ENCODE measurements at regions not wholly inside any gene's neighbourhood (a gene's known extent, or its start where the extent isn't known, plus 50 kb on each side); places are given as distances from the start of the nearest gene placed in this dataset.
"Not testable (repeated sequence)": the region's sequence is repeated elsewhere in the genome, so short reads cannot be mapped to it uniquely, and the experiment has no call there.

GRCh38 chr1:148263128-148263905, 111.2 kb upstream of the NBPF11 start:
- peaks cover 0 to 3% of the 10 kb centered on the region in 2 donors for H3K4me1 ChIP-seq (ENCODE audit: control insufficient read depth in 2 of 2, insufficient read depth in 2 of 2, low read length in 1 of 2)
- peak overlapping the region; percentile 68 to 69 for H3K4me3 ChIP-seq (ENCODE audit: low read depth in 1 of 2, low read length in 2 of 2)
- H3K27me3 ChIP-seq (ENCODE audit: control insufficient read depth in 1 of 2, insufficient read depth in 2 of 2, low read length in 2 of 2) = no peaks in the 10 kb centered on the region
- H3K36me3 ChIP-seq (ENCODE audit: control insufficient read depth in 2 of 2, insufficient read depth in 2 of 2, low read length in 1 of 2) = no peaks in the 10 kb centered on the region
- H3K27ac ChIP-seq (ENCODE audit: low read depth in 2 of 2, low read length in 1 of 2) = peak overlapping the region; percentile 73 to 97
- H3K9me3 ChIP-seq (ENCODE audit: control insufficient read depth in 2 of 2, insufficient read depth in 1 of 2, low read depth in 1 of 2, low read length in 1 of 2) = no peaks in the 10 kb centered on the region
- 1% methylated on average over 43 of the region's 43 CpGs for WGBS, 2 donors

- not testable (repeated sequence) for H3K27me3 ChIP-seq (ENCODE audit: control insufficient read depth in 1 of 2, insufficient read depth in 2 of 2, low read length in 2 of 2); H3K4me1 ChIP-seq (ENCODE audit: control insufficient read depth in 2 of 2, insufficient read depth in 2 of 2, low read length in 1 of 2); H3K36me3 ChIP-seq (ENCODE audit: control insufficient read depth in 2 of 2, insufficient read depth in 2 of 2, low read length in 1 of 2); H3K4me3 ChIP-seq (ENCODE audit: low read depth in 1 of 2, low read length in 2 of 2); H3K27ac ChIP-seq (ENCODE audit: low read depth in 2 of 2, low read length in 1 of 2); H3K9me3 ChIP-seq (ENCODE audit: control insufficient read depth in 2 of 2, insufficient read depth in 1 of 2, low read depth in 1 of 2, low read length in 1 of 2)
- WGBS, 2 donors = 80 to 85% methylated on average over 3 of the region's 3 CpGs
Measured at GRCh38 chr1:148261684-148262083, 109.6 kb upstream of the NBPF11 start.

DNA sequence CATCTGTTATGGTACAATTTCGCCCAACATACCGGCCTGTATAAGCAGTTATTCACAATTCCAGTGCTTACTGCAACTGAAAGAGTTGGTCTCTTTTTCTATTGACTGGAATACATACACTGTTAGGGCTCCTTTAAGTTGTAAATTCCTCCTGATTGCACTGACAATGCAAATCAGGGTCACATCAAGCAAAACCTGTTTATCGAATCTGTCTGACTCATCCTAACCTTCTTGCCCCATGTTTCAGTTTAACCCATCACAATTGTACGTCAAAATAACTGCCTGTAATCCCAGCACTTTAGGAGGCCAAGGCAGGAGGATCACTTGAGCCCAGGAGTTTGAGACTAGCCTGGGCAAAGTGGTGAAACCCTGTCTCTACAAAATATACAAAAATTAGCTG, 105.8 kb upstream of the NBPF11 start:
- not testable (repeated sequence) for H3K4me3 ChIP-seq (ENCODE audit: low read depth in 1 of 2, low read length in 2 of 2); H3K4me1 ChIP-seq (ENCODE audit: control insufficient read depth in 2 of 2, insufficient read depth in 2 of 2, low read length in 1 of 2); H3K36me3 ChIP-seq (ENCODE audit: control insufficient read depth in 2 of 2, insufficient read depth in 2 of 2, low read length in 1 of 2); H3K9me3 ChIP-seq (ENCODE audit: control insufficient read depth in 2 of 2, insufficient read depth in 1 of 2, low read depth in 1 of 2, low read length in 1 of 2); H3K27me3 ChIP-seq (ENCODE audit: control insufficient read depth in 1 of 2, insufficient read depth in 2 of 2, low read length in 2 of 2)
- peak overlapping the region in 1 of 2 donors; percentile 22 for H3K27ac ChIP-seq (ENCODE audit: low read depth in 2 of 2, low read length in 1 of 2)
- 62 to 67% methylated on average over 4 of the region's 4 CpGs for WGBS, 2 donors

DNA sequence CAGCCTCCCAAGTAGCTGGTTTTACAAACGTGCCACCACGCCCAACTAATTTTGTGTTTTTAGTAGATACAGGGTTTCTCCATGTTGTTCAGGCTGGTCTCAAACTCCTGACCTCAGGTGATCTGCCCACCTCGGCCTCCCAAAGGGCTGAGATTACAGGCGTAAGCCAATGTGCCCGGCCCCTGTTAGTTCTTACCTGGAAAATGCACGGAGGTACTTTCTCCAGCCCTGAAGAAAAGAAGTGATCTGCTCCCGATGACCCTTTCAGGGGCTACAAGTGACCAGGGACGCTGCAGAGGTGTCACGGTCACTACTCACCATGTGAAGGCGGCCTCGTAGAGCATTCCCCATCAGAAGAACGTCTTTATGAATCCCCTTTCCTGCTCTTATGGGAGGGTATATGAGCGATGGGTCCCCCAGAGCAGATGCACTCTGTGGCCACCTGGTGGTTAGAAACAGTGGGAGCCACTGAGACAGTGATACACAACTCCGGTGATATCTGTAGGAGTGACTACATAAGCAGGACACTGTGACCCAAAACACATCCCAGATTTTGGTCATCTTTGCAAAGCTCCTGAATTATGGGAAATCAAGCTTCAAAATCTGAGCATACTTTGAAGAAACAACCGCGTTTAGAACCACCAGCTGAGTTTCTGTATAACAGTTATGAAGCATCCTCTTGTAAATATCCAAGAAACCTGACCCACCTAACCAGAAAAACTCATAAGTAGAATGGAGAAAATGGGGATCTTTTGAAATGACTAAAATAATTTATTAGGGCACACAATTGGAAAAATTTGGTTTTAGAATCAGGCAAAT, 102.7 kb upstream of the NBPF11 start:
- H3K27me3 ChIP-seq (ENCODE audit: control insufficient read depth in 1 of 2, insufficient read depth in 2 of 2, low read length in 2 of 2); H3K9me3 ChIP-seq (ENCODE audit: control insufficient read depth in 2 of 2, insufficient read depth in 1 of 2, low read depth in 1 of 2, low read length in 1 of 2); H3K4me1 ChIP-seq (ENCODE audit: control insufficient read depth in 2 of 2, insufficient read depth in 2 of 2, low read length in 1 of 2); H3K36me3 ChIP-seq (ENCODE audit: control insufficient read depth in 2 of 2, insufficient read depth in 2 of 2, low read length in 1 of 2); H3K4me3 ChIP-seq (ENCODE audit: low read depth in 1 of 2, low read length in 2 of 2); H3K27ac ChIP-seq (ENCODE audit: low read depth in 2 of 2, low read length in 1 of 2): not testable (repeated sequence)
- WGBS, 2 donors = 41% methylated on average over 16 of the region's 16 CpGs

- H3K4me3 ChIP-seq (ENCODE audit: low read depth in 1 of 2, low read length in 2 of 2); H3K27me3 ChIP-seq (ENCODE audit: control insufficient read depth in 1 of 2, insufficient read depth in 2 of 2, low read length in 2 of 2); H3K4me1 ChIP-seq (ENCODE audit: control insufficient read depth in 2 of 2, insufficient read depth in 2 of 2, low read length in 1 of 2); H3K36me3 ChIP-seq (ENCODE audit: control insufficient read depth in 2 of 2, insufficient read depth in 2 of 2, low read length in 1 of 2); H3K9me3 ChIP-seq (ENCODE audit: control insufficient read depth in 2 of 2, insufficient read depth in 1 of 2, low read depth in 1 of 2, low read length in 1 of 2); H3K27ac ChIP-seq (ENCODE audit: low read depth in 2 of 2, low read length in 1 of 2): not testable (repeated sequence)
- 44 to 66% methylated on average over 1 of the region's 2 CpGs for WGBS, 2 donors
Measured at GRCh38 chr1:148253808-148254207, 101.7 kb upstream of the NBPF11 start.

GRCh38 chr1:148248798-148249197, 96.7 kb upstream of the NBPF11 start:
- not testable (repeated sequence) for H3K9me3 ChIP-seq (ENCODE audit: control insufficient read depth in 2 of 2, insufficient read depth in 1 of 2, low read depth in 1 of 2, low read length in 1 of 2); H3K4me3 ChIP-seq (ENCODE audit: low read depth in 1 of 2, low read length in 2 of 2); H3K36me3 ChIP-seq (ENCODE audit: control insufficient read depth in 2 of 2, insufficient read depth in 2 of 2, low read length in 1 of 2); H3K27me3 ChIP-seq (ENCODE audit: control insufficient read depth in 1 of 2, insufficient read depth in 2 of 2, low read length in 2 of 2); H3K27ac ChIP-seq (ENCODE audit: low read depth in 2 of 2, low read length in 1 of 2); H3K4me1 ChIP-seq (ENCODE audit: control insufficient read depth in 2 of 2, insufficient read depth in 2 of 2, low read length in 1 of 2)
- 85% methylated on average over 1 of the region's 2 CpGs for WGBS, 2 donors

DNA sequence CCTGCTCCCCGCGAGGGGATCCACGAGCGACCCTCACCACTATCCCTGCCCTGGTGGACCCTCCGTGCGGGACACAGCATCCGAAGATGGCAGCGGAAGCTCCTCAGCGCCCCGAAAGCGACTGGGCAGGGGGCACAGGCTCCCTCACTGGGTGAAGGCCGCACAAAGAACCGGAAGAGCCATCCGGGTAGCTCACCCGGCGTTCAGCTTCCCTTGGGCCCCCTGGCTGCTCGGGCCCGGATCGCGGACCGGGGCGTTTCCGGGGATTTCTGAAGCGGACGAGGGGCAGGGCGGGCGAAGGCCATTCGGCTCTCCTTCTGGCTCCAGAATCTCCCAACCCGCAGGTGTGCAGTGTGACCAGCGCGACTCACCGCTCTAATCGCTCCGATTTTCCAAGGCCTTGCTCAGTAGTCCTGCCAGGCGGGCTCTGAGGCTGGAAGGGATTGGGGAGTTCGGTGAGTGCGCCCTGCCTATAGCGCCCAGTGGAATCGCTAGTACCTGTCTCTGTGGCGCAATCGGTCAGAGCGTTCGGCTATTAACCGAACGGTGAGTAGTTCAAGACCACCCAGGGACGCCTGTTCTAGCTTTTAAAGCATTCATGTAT, 94.3 kb upstream of the NBPF11 start:
- not testable (repeated sequence) for H3K4me3 ChIP-seq (ENCODE audit: low read depth in 1 of 2, low read length in 2 of 2); H3K36me3 ChIP-seq (ENCODE audit: control insufficient read depth in 2 of 2, insufficient read depth in 2 of 2, low read length in 1 of 2); H3K9me3 ChIP-seq (ENCODE audit: control insufficient read depth in 2 of 2, insufficient read depth in 1 of 2, low read depth in 1 of 2, low read length in 1 of 2); H3K27ac ChIP-seq (ENCODE audit: low read depth in 2 of 2, low read length in 1 of 2); H3K27me3 ChIP-seq (ENCODE audit: control insufficient read depth in 1 of 2, insufficient read depth in 2 of 2, low read length in 2 of 2); H3K4me1 ChIP-seq (ENCODE audit: control insufficient read depth in 2 of 2, insufficient read depth in 2 of 2, low read length in 1 of 2)
- WGBS, 2 donors = 40 to 48% methylated on average over 22 to 35 of the region's 46 CpGs

DNA sequence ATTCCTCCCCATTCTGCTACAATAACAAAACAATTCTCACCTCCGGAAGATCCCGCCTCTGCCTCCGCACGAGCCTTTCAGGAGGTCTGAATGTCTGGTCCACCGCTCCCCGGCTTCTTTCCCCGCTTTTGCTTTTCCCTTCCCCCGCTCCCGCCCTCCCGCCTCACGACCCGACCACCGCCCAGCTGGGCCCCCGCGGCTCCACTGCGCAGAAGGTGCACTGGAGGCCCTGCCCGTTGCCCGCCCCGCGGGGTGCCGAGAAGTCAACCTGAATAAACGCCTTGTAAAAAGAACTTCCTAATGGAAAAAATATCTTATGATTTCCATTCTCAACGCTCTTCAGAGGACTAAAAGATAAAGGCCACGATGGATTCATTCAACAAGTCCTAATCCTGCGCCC, 93.8 kb upstream of the NBPF11 start:
- not testable (repeated sequence) for H3K9me3 ChIP-seq (ENCODE audit: control insufficient read depth in 2 of 2, insufficient read depth in 1 of 2, low read depth in 1 of 2, low read length in 1 of 2); H3K27ac ChIP-seq (ENCODE audit: low read depth in 2 of 2, low read length in 1 of 2); H3K4me1 ChIP-seq (ENCODE audit: control insufficient read depth in 2 of 2, insufficient read depth in 2 of 2, low read length in 1 of 2); H3K4me3 ChIP-seq (ENCODE audit: low read depth in 1 of 2, low read length in 2 of 2); H3K36me3 ChIP-seq (ENCODE audit: control insufficient read depth in 2 of 2, insufficient read depth in 2 of 2, low read length in 1 of 2); H3K27me3 ChIP-seq (ENCODE audit: control insufficient read depth in 1 of 2, insufficient read depth in 2 of 2, low read length in 2 of 2)
- 21 to 28% methylated on average over 3 to 14 of the region's 25 CpGs for WGBS, 2 donors

DNA sequence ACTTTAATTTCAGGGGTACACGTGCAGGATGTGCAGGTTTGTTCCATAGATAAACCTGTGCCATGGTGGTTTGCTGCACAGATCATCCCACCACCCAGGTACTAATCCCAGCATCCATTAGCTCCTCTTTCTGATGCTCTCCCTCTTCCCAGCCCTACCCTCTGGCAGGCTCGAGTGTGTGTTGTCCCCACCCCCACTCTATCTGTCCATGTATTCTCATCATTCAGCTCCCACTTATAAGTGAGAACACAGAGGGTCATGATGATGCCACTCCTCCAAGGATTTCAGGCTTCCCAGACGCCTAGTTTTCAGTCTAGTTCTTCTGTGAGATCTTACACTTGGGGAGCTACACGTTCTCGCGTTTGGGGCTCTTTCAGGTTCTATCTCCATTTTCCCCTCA, 93.4 kb upstream of the NBPF11 start:
- H3K36me3 ChIP-seq (ENCODE audit: control insufficient read depth in 2 of 2, insufficient read depth in 2 of 2, low read length in 1 of 2); H3K4me1 ChIP-seq (ENCODE audit: control insufficient read depth in 2 of 2, insufficient read depth in 2 of 2, low read length in 1 of 2); H3K9me3 ChIP-seq (ENCODE audit: control insufficient read depth in 2 of 2, insufficient read depth in 1 of 2, low read depth in 1 of 2, low read length in 1 of 2); H3K4me3 ChIP-seq (ENCODE audit: low read depth in 1 of 2, low read length in 2 of 2); H3K27ac ChIP-seq (ENCODE audit: low read depth in 2 of 2, low read length in 1 of 2); H3K27me3 ChIP-seq (ENCODE audit: control insufficient read depth in 1 of 2, insufficient read depth in 2 of 2, low read length in 2 of 2): not testable (repeated sequence)
- no CpG with 5 or more reads among the region's 6 CpGs for WGBS, 2 donors
